H9 (cell line): ENCODE measurements at regions not wholly inside any gene's neighbourhood (a gene's known extent, or its start where the extent isn't known, plus 50 kb on each side); places are given as distances from the start of the nearest gene placed in this dataset.
A peak's percentile ranks its signal among the peaks of the same experiment; 100 is the strongest.

ENCODE experiments used
- DNase-seq: peaks from one replicate; pipeline ENCODE4 v3.0.0-alpha.2; 2017
- H2AFZ ChIP-seq: one replicate; pipeline ENCODE4 v1.6.1; 2013; ENCODE audit warnings: mild to moderate bottlenecking, low read length, control low read depth, moderate library complexity
- H2AK5ac ChIP-seq: 2 replicates; pipeline ENCODE4 v1.6.1; 2013; ENCODE audit warnings: low read length, control low read depth, mixed read lengths; ENCODE audit not compliant: insufficient read length
- H2BK120ac ChIP-seq: one replicate; pipeline ENCODE4 v1.6.1; 2013; ENCODE audit warnings: low read depth, mild to moderate bottlenecking, low read length, control low read depth, inconsistent platforms; ENCODE audit not compliant: poor library complexity, severe bottlenecking
- H2BK12ac ChIP-seq: 2 replicates; pipeline ENCODE4 v1.6.1; 2013; ENCODE audit warnings: low read length, control low read depth, mixed read lengths, low read depth; ENCODE audit not compliant: insufficient read length
- H2BK15ac ChIP-seq: 2 replicates; pipeline ENCODE4 v1.6.1; 2013; ENCODE audit warnings: low read depth, low read length, control low read depth
- H2BK20ac ChIP-seq: one replicate; pipeline ENCODE4 v1.6.1; 2013; ENCODE audit warnings: low read depth, mild to moderate bottlenecking, low read length, control low read depth, inconsistent platforms; ENCODE audit not compliant: poor library complexity, severe bottlenecking
- H2BK5ac ChIP-seq: 2 replicates; pipeline ENCODE4 v1.6.1; 2013; ENCODE audit warnings: low read length, control low read depth, mixed read lengths; ENCODE audit not compliant: insufficient read length
- H3K14ac ChIP-seq: 2 replicates; pipeline ENCODE4 v1.6.1; 2013; ENCODE audit warnings: low read length, control low read depth; ENCODE audit not compliant: insufficient read depth
- H3K18ac ChIP-seq: 2 replicates; pipeline ENCODE4 v1.6.1; 2013; ENCODE audit warnings: low read depth, mild to moderate bottlenecking, mixed read lengths, low read length, control low read depth; ENCODE audit not compliant: insufficient read length
- H3K23ac ChIP-seq: 2 replicates; pipeline ENCODE4 v1.6.1; 2013; ENCODE audit warnings: low read length, control low read depth, mixed read lengths, low read depth; ENCODE audit not compliant: insufficient read length
- H3K23me2 ChIP-seq: 2 replicates; pipeline ENCODE4 v1.6.1; 2013; ENCODE audit warnings: low read depth, mild to moderate bottlenecking, mixed read lengths, low read length, control low read depth; ENCODE audit not compliant: insufficient read length, poor library complexity, severe bottlenecking
- H3K27ac ChIP-seq: 2 replicates; pipeline ENCODE4 v1.5.1; 2013; ENCODE audit warnings: low read length, control low read depth, mixed read lengths, low read depth; ENCODE audit not compliant: insufficient read length
- H3K27me3 ChIP-seq: 2 replicates; pipeline ENCODE4 v1.6.1; 2013; ENCODE audit warnings: low read length, control low read depth, inconsistent platforms; ENCODE audit not compliant: insufficient read depth
- H3K4ac ChIP-seq: 2 replicates; pipeline ENCODE4 v1.6.1; 2013; ENCODE audit warnings: low read depth, mild to moderate bottlenecking, control low read depth, inconsistent platforms, low read length, moderate library complexity
- H3K4me1 ChIP-seq: 2 replicates; pipeline ENCODE4 v1.6.1; 2013; ENCODE audit warnings: low read length, control low read depth, inconsistent platforms; ENCODE audit not compliant: insufficient read depth
- H3K4me2 ChIP-seq: 2 replicates; pipeline ENCODE4 v1.6.1; 2013; ENCODE audit warnings: low read length, control low read depth, mixed read lengths; ENCODE audit not compliant: insufficient read length, insufficient read depth
- H3K56ac ChIP-seq: 2 replicates; pipeline ENCODE4 v1.6.1; 2013; ENCODE audit warnings: low read depth, mild to moderate bottlenecking, mixed read lengths, low read length, control low read depth; ENCODE audit not compliant: insufficient read length
- H3K79me1 ChIP-seq: 2 replicates; pipeline ENCODE4 v1.6.1; 2013; ENCODE audit warnings: low read depth, mild to moderate bottlenecking, moderate library complexity, low read length, control low read depth, inconsistent platforms; ENCODE audit not compliant: insufficient read depth, poor library complexity, severe bottlenecking
- H3K79me2 ChIP-seq: 2 replicates; pipeline ENCODE4 v1.6.1; 2013; ENCODE audit warnings: low read length, control low read depth, inconsistent platforms; ENCODE audit not compliant: insufficient read depth
- H3K9ac ChIP-seq: 2 replicates; pipeline ENCODE4 v1.6.1; 2013; ENCODE audit warnings: low read length, control low read depth, mixed read lengths; ENCODE audit not compliant: insufficient read length; ENCODE audit errors: extremely low read depth
- H3K9me3 ChIP-seq: one replicate; pipeline ENCODE4 v1.6.1; 2013; ENCODE audit warnings: low read depth, low read length, inconsistent platforms; ENCODE audit not compliant: control insufficient read depth
- H3T11ph ChIP-seq: one replicate; pipeline ENCODE4 v1.6.1; 2013; ENCODE audit warnings: mild to moderate bottlenecking, low read length, control low read depth, inconsistent platforms
- H4K20me1 ChIP-seq: one replicate; pipeline ENCODE4 v1.6.1; 2013; ENCODE audit not compliant: control insufficient read depth, insufficient read length, insufficient read depth
- H4K5ac ChIP-seq: 2 replicates; pipeline ENCODE4 v1.6.1; 2013; ENCODE audit warnings: low read depth, mild to moderate bottlenecking, mixed read lengths, low read length, control low read depth; ENCODE audit not compliant: insufficient read length
- H4K8ac ChIP-seq: replicated peaks from 2 replicates; pipeline ENCODE4 v1.6.1; 2013; ENCODE audit warnings: low read length, control low read depth, mixed read lengths, low read depth; ENCODE audit not compliant: insufficient read length
- H4K91ac ChIP-seq: 2 replicates; pipeline ENCODE4 v1.6.1; 2013; ENCODE audit warnings: low read depth, mild to moderate bottlenecking, moderate library complexity, mixed read lengths, low read length, control low read depth; ENCODE audit not compliant: insufficient read length
- H3K27ac Mint-ChIP-seq, 3 experiments: 2 replicates in 2 of 3; 3 replicates in 1 of 3; pipeline ENCODE4 v1.8.0; 2020 to 2021; ENCODE audit warnings: mixed read lengths in 3 of 3, mild to moderate bottlenecking in 1 of 3, moderate library complexity in 1 of 3
- H3K27me3 Mint-ChIP-seq: 2 replicates; pipeline ENCODE4 v1.8.0; 2021; ENCODE audit warnings: low read depth, mild to moderate bottlenecking, moderate library complexity, mixed read lengths
- H3K36me3 Mint-ChIP-seq, 3 experiments: 2 replicates in 2 of 3; 3 replicates in 1 of 3; pipeline ENCODE4 v1.8.0; 2020 to 2021; ENCODE audit warnings: low read depth in 3 of 3, mixed read lengths in 3 of 3; ENCODE audit not compliant: insufficient read depth in 1 of 3
- H3K4me1 Mint-ChIP-seq, 2 experiments: 2 replicates each; pipeline ENCODE4 v1.8.0; 2020; ENCODE audit warnings: mixed read lengths in 2 of 2
- H3K4me3 Mint-ChIP-seq, 2 experiments: 2 replicates in 1 of 2; 3 replicates in 1 of 2; pipeline ENCODE4 v1.8.0; 2020 to 2021; ENCODE audit warnings: mild to moderate bottlenecking in 2 of 2, mixed read lengths in 2 of 2, moderate library complexity in 1 of 2
- H3K9me3 Mint-ChIP-seq, 2 experiments: 2 replicates in 1 of 2; 3 replicates in 1 of 2; pipeline ENCODE4 v1.8.0; 2020; ENCODE audit warnings: mild to moderate bottlenecking in 2 of 2, mixed read lengths in 2 of 2, moderate library complexity in 1 of 2
- CTCF ChIP-seq: fragments of 200-600 bp; sonication (generic); conservative IDR thresholded peaks from 3 replicates; pipeline ENCODE4 v1.8.0; 2021; ENCODE audit warnings: antibody characterized with exemption, mild to moderate bottlenecking
- WGBS: extraction: QIAGEN DNeasy Blood & Tissue Kit; methylation state at CpG from one replicate; pipeline ENCODE4 v1.1.7; 2013; ENCODE audit warnings: missing lambda C conversion rate, low lambda C conversion rate, mixed read lengths; ENCODE audit not compliant: insufficient read length; ENCODE audit errors: extremely low coverage; 5-methylcytosine and 5-hydroxymethylcytosine counted together

GRCh38 chr1:218671573-218671972 lies 326.4 kb downstream of the TGFB2 start:
- Histone ChIP-seq H2BK20ac (no peak overlapping the region), H2AFZ (no peak overlapping the region), H2BK12ac (no peak overlapping the region), H3K56ac (no peak overlapping the region), H3K9me3 (no peaks in the 10 kb centered on the region), H2BK15ac (no peak overlapping the region), H3K23ac (no peak overlapping the region), H3K18ac (no peak overlapping the region), H4K5ac (no peak overlapping the region), H3K27me3 (no peaks in the 10 kb centered on the region), H3K4ac (no peak overlapping the region), H3T11ph (no peak overlapping the region), H3K4me1 (peaks cover 3% of the 10 kb centered on the region; the same call in 1 of the 2 replicates), H3K23me2 (no peaks in the 10 kb centered on the region), H2BK5ac (no peak overlapping the region), H4K20me1 (no peaks in the 10 kb centered on the region), H4K8ac (no peak overlapping the region), H4K91ac (no peak overlapping the region), H3K9ac (no peak overlapping the region), H2AK5ac (no peak overlapping the region), H3K4me2 (no peak overlapping the region), H3K14ac (no peak overlapping the region), H2BK120ac (no peak overlapping the region), H3K79me1 (no peaks in the 10 kb centered on the region), H3K79me2 (no peaks in the 10 kb centered on the region), H3K27ac (no peak overlapping the region)
- Mint-ChIP-seq H3K27me3 (no peaks in the 10 kb centered on the region), H3K4me3 (no peak overlapping the region), H3K36me3 (peaks cover 0 to 6% (median 0%) of the 10 kb centered on the region in 3 experiments; a peak in 2 of 7 replicates), H3K27ac (peak overlapping the region in 1 of 3 experiments; percentile 69; a peak in 1 of 7 replicates), H3K4me1 (peaks cover 10 to 12% of the 10 kb centered on the region in 2 experiments), H3K9me3 (peaks cover 2 to 6% of the 10 kb centered on the region in 2 experiments; a peak in 3 of 5 replicates)
- DNase-seq: no peak
- no CpG with 5 or more reads among the region's 6 CpGs for WGBS
- no peak for TF ChIP-seq CTCF
